ENCODE measurements at regions not wholly inside any gene's neighbourhood (a gene's known extent, or its start where the extent isn't known, plus 50 kb on each side); places are given as distances from the start of the nearest gene placed in this dataset.

DNA sequence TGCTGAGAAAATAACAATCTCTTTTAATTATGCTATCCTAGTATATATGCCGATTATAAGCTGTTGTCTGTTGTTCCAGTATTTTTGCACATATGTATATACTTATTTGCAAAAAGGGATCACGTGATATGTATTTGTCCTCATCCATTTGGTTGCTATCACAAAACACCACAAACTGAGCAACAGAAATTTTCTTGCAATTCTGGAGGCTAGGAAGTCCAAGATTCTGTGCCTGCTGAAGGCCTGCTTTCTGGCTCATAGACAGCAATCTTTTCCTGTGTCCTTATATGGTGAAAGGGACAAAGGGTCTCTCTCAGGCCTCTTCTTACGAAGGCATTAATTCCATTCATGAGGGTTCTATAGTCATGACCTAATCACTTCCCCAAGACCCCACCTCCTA lies 186.5 kb downstream of the LPIN1 start:
- Mint-ChIP-seq H3K27ac (no peak overlapping the region), H3K4me1 (ENCODE audit: low read depth in 2 of 2) (peaks cover 6 to 11% of the 10 kb centered on the region in 2 donors), H3K36me3 (no peaks in the 10 kb centered on the region), H3K9me3 (no peaks in the 10 kb centered on the region), H3K27me3 (peaks cover 20% of the 10 kb centered on the region in 2 donors), H3K4me3 (no peak overlapping the region)
- no peak for ATAC-seq
- DNase-seq (ENCODE audit: low spot score) = no peak

DNA sequence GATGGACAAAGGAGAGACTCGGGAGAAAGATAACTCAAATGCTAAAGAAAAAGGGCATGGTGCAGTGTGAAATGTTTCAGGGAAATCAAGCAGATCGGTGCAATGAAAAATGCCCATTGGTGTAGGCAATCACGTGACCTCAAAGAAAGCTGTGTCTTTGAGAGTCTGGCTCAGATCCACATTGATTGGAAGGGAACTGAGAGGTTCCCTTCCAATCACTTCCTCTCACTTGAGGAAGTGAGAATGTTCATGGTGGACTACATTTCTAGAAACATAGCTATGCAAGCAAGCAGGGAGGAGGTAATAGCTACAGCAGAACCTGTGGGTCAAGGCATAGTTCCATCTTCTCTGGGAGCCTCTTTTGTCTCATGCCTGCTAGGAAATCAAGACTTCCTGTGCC lies 187.4 kb downstream of the LPIN1 start:
- H3K9me3 Mint-ChIP-seq = no peaks in the 10 kb centered on the region
- DNase-seq (ENCODE audit: low spot score) (no peak), ATAC-seq (no peak)
- H3K4me3 Mint-ChIP-seq = no peak overlapping the region
- H3K27me3 Mint-ChIP-seq = peaks cover 15 to 19% of the 10 kb centered on the region in 2 donors
- H3K36me3 Mint-ChIP-seq = no peaks in the 10 kb centered on the region
- H3K27ac Mint-ChIP-seq = no peak overlapping the region
- H3K4me1 Mint-ChIP-seq (ENCODE audit: low read depth in 2 of 2) = peaks cover 6 to 11% of the 10 kb centered on the region in 2 donors

DNA sequence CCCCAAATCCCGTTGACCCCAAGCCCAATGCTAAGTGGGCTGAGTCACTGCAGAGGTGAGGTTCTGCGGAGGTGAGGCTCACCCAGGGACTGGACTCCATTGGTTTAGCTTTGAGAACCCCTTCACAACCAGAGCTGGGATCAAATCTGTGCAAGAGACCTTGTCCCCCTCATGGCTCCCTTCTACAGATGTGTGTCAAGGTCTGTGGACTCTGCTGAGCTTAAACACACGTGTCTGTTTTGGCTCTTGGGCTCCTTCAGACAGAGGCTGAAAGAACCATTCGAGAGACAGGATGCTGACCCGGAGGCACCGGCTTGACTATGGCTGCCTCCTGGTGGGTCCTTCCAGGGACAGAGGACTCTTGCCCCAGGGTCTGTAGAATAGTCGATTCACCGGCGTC lies 190.3 kb downstream of the LPIN1 start:
- Mint-ChIP-seq H3K27ac (no peak overlapping the region), H3K4me1 (ENCODE audit: low read depth in 2 of 2) (peaks cover 6 to 11% of the 10 kb centered on the region in 2 donors), H3K36me3 (no peaks in the 10 kb centered on the region), H3K9me3 (no peaks in the 10 kb centered on the region), H3K4me3 (no peak overlapping the region), H3K27me3 (peaks cover 12 to 15% of the 10 kb centered on the region in 2 donors)
- ATAC-seq (peak in 1 of 2 donors; percentile 27), DNase-seq (ENCODE audit: low spot score) (no peak)

DNA sequence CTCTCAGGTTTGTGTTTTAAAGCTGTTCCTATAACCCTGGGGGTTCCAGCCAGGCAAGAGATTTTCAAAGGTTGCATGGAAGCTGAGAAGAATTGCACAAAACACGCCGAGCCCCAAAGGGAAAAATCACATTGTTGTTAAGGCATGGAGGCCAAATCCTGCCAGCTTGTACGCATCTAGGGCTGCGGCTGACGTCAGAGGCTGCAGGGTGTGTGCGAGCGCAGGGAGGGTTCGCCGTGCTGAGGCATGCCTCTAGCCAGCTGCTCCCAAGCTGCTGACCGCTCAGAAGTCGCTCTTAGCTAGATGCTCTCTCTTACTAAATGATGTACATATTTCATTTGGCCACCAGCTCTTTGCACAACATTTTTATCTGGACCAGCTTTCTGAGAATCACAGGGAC lies 191.8 kb downstream of the LPIN1 start:
- DNase-seq (ENCODE audit: low spot score) = no peak
- Mint-ChIP-seq H3K4me3 (no peak overlapping the region), H3K27me3 (peaks cover 16 to 21% of the 10 kb centered on the region in 2 donors), H3K27ac (no peak overlapping the region), H3K4me1 (ENCODE audit: low read depth in 2 of 2) (peaks cover 0 to 6% of the 10 kb centered on the region in 2 donors), H3K36me3 (no peaks in the 10 kb centered on the region), H3K9me3 (no peaks in the 10 kb centered on the region)
- no peak for ATAC-seq

DNA sequence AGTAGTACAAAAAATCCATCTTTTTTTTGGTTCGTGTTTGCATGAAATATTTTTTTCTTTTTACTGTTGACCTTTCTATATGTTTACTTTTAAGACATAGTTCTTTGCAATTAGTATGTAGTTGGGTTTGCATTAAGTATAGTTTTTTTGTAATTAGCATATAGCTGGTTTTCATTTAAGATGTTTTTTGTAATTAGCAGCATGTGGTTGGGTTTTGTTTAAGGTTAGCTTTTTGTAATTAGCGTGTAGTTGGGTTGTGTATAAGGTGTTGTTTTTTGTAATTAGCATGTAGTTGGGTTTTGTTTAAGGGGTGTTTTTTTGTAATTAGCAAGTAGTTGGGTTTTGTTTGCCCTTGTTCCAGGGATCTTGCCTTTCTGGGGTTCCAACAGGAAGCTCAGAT lies 193.1 kb downstream of the LPIN1 start:
- no peak overlapping the region for H3K4me3 Mint-ChIP-seq
- H3K27ac Mint-ChIP-seq = no peak overlapping the region
- H3K36me3 Mint-ChIP-seq = no peaks in the 10 kb centered on the region
- no peaks in the 10 kb centered on the region for H3K9me3 Mint-ChIP-seq
- DNase-seq (ENCODE audit: low spot score) (no peak), ATAC-seq (no peak)
- H3K4me1 Mint-ChIP-seq (ENCODE audit: low read depth in 2 of 2) = peaks cover 6 to 7% of the 10 kb centered on the region in 2 donors
- H3K27me3 Mint-ChIP-seq = peaks cover 11 to 14% of the 10 kb centered on the region in 2 donors

DNA sequence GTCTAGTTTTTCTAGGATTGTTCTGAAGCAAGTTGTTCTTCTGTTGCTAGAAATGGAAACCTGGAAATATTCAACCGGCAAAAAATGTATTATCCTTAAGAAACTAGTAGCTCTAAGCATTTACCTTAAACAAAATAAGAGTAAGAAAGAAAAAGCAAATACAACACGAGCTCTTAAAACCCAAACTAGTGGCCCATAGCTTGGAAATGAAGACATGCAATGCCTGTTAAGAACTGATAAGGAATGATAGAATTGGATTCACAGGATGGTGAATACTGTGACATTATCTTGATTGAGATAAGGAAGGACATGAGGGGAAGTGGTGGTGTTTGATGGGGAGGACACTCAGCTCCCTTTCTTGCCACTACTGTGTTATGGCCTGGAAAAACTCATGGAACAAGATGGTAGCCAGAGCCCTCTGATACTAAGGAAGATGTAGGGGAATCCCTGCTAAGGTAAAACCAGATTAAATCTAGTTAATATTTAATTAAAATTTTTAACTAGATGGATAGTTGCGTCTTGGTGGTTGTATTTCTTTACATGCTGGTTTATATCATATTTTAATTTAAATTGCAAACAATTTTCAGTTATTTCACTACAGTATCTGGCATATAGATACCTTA lies 193.8 kb downstream of the LPIN1 start:
- Mint-ChIP-seq H3K4me1 (ENCODE audit: low read depth in 2 of 2) (peaks cover 9 to 14% of the 10 kb centered on the region in 2 donors), H3K27me3 (peaks cover 8 to 14% of the 10 kb centered on the region in 2 donors), H3K9me3 (no peaks in the 10 kb centered on the region), H3K4me3 (no peak overlapping the region), H3K36me3 (no peaks in the 10 kb centered on the region), H3K27ac (no peak overlapping the region)
- ATAC-seq (no peak), DNase-seq (ENCODE audit: low spot score) (no peak)

DNA sequence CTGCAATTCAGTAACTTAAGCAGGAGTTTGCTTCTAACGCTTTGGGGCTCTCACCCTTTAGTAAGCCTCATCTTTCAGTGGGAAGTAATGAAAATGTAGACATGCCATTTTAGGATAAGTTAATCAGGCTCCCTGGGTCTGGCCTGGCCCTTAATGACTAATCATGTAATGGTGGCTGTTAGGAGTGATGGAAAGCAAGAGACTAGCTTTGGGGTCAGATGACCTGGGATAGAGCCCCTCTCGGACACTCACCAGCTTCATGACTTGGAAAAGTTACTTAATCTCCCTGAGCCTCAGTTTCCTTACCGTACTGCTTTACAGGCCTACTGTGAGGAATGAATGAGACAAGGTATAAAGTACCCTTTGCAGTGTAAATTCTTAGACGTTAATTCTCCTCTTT lies 194.4 kb downstream of the LPIN1 start:
- Mint-ChIP-seq H3K4me1 (ENCODE audit: low read depth in 2 of 2) (peaks cover 12 to 20% of the 10 kb centered on the region in 2 donors), H3K36me3 (no peaks in the 10 kb centered on the region), H3K4me3 (no peak overlapping the region), H3K27me3 (peaks cover 8 to 14% of the 10 kb centered on the region in 2 donors), H3K9me3 (no peaks in the 10 kb centered on the region), H3K27ac (no peak overlapping the region)
- no peak for DNase-seq (ENCODE audit: low spot score)
- ATAC-seq = no peak

DNA sequence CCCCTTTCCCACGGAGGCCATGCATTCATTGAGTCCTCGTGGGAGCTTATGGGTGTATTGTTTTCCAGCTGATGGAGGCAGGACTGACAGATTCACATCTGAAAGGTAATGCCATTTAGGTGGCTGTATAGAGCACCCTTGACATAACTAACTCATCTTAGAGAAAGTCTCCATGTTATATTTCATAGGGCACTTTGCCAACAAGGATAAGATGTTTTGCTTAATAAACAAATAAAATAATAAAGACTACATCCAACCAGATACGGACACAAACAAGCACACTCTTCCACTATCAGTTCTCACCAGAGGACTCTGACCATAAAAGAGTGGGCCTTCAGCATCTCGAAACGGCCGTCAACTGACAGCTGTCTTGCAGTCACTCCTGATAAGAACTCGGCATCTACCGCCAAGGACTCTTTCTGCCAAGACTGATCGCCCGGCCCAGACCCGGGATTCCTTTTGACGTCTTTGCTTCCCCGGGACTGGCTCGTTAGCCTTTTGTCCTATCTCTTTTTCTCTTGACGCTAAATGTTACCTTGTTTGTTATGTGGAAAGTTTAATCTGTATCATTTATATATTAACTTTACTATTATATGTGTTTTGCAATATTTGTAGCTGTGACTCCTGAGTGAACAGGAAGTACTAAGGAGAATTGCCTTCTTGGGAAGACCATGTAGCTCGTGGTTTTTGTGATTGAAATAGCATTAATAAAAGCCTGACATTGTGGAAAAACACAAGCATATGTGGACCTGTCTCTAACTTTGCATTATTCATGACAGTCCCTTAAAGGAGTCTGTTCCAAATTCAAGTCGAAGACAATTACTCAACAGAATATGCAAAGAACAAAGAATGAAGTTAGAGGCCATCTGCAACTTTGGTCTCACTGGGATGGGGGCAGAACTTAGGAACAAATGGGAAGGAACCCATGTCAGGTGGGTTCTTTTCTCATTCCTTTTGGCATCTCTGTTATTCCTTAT lies 195.1 kb downstream of the LPIN1 start:
- no peak overlapping the region for H3K27ac Mint-ChIP-seq
- DNase-seq (ENCODE audit: low spot score) (no peak), ATAC-seq (no peak)
- peaks cover 8 to 14% of the 10 kb centered on the region in 2 donors for H3K27me3 Mint-ChIP-seq
- no peak overlapping the region for H3K4me3 Mint-ChIP-seq
- peaks cover 12 to 20% of the 10 kb centered on the region in 2 donors for H3K4me1 Mint-ChIP-seq (ENCODE audit: low read depth in 2 of 2)
- no peaks in the 10 kb centered on the region for H3K36me3 Mint-ChIP-seq
- H3K9me3 Mint-ChIP-seq = no peaks in the 10 kb centered on the region

DNA sequence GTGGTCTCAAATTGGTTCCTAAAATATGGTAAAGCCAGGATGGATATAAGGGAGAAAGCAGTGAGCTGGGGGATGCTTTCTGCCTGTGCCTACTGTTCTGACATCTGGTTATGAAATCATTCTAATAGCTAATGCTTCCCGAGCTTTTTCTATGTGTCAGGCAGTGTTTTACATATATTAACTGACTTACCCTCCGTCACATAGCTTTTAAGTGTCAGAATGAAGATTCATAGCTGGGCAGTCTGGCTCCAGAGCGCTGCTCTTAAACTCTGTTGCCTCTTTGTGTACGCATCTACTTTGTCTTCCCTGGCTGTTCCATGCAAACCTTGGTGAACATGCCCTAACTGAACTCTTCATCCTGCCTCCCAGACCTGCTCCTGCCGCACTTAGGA lies 195.7 kb downstream of the LPIN1 start:
- ATAC-seq (no peak), DNase-seq (ENCODE audit: low spot score) (no peak)
- Mint-ChIP-seq H3K27me3 (peaks cover 7 to 14% of the 10 kb centered on the region in 2 donors), H3K36me3 (no peaks in the 10 kb centered on the region), H3K4me3 (no peak overlapping the region), H3K27ac (no peak overlapping the region), H3K9me3 (no peaks in the 10 kb centered on the region), H3K4me1 (ENCODE audit: low read depth in 2 of 2) (peaks cover 12 to 20% of the 10 kb centered on the region in 2 donors)

DNA sequence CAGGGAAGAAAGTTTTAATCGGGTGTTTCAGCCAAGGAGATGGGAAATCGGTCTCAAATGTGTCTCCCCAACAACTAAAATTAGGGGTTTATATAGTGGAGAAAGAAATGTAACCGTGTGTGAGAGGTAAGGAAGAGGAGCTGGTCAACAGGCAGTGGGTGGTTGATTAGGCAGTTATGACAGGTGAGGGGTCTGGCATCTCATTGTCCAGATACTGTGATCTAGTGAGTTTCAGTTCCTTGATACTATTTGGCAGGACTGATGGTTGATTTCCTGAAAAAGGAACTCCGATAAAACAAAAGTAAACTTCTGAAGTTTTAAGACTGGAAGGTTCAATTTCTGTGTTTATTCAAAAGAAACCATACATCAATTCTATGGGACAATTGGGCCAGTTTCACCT lies 197.9 kb downstream of the LPIN1 start:
- no peak for DNase-seq (ENCODE audit: low spot score)
- H3K36me3 Mint-ChIP-seq = no peaks in the 10 kb centered on the region
- no peak overlapping the region for H3K4me3 Mint-ChIP-seq
- H3K9me3 Mint-ChIP-seq = no peaks in the 10 kb centered on the region
- ATAC-seq = no peak
- peaks cover 12 to 20% of the 10 kb centered on the region in 2 donors for H3K4me1 Mint-ChIP-seq (ENCODE audit: low read depth in 2 of 2)
- peaks cover 3 to 7% of the 10 kb centered on the region in 2 donors for H3K27me3 Mint-ChIP-seq
- peak overlapping the region; percentile 72 to 93 for H3K27ac Mint-ChIP-seq

DNA sequence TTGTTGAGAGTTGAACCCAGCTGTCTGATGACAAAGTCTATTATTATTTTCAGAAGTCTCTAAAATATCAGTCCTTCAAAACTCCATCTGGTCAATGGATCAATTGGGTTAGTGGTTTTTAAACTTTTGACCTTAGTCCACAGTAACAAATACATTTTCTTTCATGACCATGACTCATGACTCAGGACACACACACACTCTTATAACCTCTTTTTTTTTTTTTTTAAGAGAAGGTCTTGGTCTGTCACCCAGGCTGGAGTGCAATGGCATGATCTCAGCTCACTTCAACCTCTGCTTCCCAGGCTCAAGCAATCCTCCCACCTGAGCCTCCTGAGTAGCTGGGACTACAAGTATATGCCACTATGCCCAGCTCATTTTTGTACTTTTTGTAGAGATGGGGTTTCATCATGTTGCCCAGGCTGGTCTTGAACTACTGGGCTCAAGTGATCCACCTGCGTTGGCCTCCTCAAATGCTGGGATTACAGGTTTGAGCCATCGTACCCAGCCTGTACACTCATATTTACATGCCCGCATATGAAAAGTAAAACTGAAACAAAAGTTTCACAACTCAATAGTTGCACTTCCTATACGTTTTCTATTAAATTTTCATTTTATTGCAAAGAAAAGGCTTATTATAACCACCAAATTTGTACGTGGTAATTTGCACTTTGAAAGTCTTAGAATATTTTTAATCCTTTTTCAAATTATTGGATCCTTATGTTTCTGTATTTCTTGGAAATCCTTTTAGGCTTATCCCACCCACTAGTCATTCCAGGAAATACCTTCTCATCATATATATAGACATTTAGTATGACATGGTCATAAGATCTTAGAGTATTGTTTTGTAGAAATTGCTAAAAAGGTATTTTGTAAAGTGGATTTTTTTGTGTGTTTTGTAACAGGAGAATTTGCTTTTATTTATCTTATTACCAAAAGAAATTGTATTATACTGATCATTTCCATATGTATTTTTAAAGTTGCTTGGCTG lies 199.0 kb downstream of the LPIN1 start:
- no peak for DNase-seq (ENCODE audit: low spot score)
- ATAC-seq = peak; percentile 91 to 93
- Mint-ChIP-seq H3K4me3 (peak overlapping the region; percentile 86), H3K27me3 (peaks cover 3 to 7% of the 10 kb centered on the region in 2 donors), H3K4me1 (ENCODE audit: low read depth in 2 of 2) (peaks cover 16 to 20% of the 10 kb centered on the region in 2 donors), H3K9me3 (no peaks in the 10 kb centered on the region), H3K36me3 (no peaks in the 10 kb centered on the region), H3K27ac (peak overlapping the region; percentile 72 to 93)

DNA sequence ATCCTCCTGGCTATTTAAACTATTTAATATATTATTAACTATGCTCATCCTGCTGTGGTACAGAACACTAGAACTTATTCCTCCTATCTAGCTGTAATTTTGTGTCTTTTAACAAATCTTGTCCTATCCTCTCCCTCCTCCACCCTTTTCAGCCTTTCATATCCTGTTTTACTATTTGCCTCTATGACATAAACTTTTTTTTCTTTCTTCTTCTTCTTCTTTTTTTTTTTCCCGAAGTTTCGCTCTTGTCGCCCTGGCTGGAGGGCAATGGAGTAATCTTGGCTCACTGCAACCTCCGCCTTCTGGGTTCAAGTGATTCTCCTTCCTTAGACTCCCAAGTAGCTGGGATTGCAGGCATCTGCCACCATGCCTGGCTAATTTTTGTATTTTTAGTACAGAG lies 201.5 kb downstream of the LPIN1 start:
- no peak for DNase-seq (ENCODE audit: low spot score)
- H3K9me3 Mint-ChIP-seq = no peaks in the 10 kb centered on the region
- peaks cover 16 to 20% of the 10 kb centered on the region in 2 donors for H3K4me1 Mint-ChIP-seq (ENCODE audit: low read depth in 2 of 2)
- no peak overlapping the region for H3K27ac Mint-ChIP-seq
- H3K27me3 Mint-ChIP-seq = no peaks in the 10 kb centered on the region
- no peaks in the 10 kb centered on the region for H3K36me3 Mint-ChIP-seq
- ATAC-seq = no peak
- H3K4me3 Mint-ChIP-seq = no peak overlapping the region

DNA sequence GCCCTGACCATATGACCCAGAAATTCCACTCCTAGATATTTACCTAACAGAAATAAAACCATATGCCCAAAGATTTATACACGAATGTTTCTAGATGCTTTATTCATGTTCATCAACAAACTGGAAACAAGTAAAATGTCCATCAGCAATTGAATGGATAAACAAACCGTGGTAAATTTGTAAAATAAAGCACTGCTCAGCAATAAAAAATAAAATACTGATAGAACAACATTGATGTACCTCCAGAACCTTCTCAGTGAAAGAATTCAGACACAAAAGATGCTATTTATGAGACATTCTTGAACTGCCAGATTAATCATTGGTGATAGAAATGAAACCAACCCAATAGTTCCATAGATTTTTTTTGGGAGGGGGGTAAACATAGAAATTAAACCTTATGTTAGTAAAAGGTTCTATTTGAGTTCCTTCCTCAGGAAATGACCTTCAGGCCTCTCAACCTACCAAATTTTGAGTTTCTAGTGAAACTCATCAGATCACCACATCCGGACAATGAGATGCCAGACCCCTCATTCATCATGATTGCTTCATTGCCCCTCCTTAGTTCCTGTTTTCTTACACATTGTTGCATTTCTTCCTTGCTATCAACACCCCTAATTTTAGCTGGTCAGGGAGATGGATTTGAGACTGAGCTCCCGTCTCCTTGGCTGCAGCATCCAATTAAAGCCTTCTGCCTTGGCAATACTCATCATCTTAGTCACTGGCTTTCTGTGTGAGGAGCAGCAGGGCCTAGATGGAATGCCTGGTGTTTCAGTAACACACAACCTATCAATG lies 203.5 kb downstream of the LPIN1 start:
- peaks cover 14 to 18% of the 10 kb centered on the region in 2 donors for H3K27me3 Mint-ChIP-seq
- peaks cover 7 to 9% of the 10 kb centered on the region in 2 donors for H3K4me1 Mint-ChIP-seq (ENCODE audit: low read depth in 2 of 2)
- no peak overlapping the region for H3K4me3 Mint-ChIP-seq
- no peaks in the 10 kb centered on the region for H3K9me3 Mint-ChIP-seq
- DNase-seq (ENCODE audit: low spot score) (no peak), ATAC-seq (no peak)
- H3K36me3 Mint-ChIP-seq = no peaks in the 10 kb centered on the region
- H3K27ac Mint-ChIP-seq = no peak overlapping the region

Data from natural killer cell treated with Interleukin-12 subunit alpha and Interleukin-12 subunit beta and Interleukin-15 and Interleukin-18, amount 100 ng/mL, for 72 hours (primary cell).